Panc1 (cell line): ENCODE measurements at regions not wholly inside any gene's neighbourhood (a gene's known extent, or its start where the extent isn't known, plus 50 kb on each side); places are given as distances from the start of the nearest gene placed in this dataset.

Source experiments
- ATAC-seq: fragments of 200-7000 bp; cut with Tn5 transposase; 2 replicates; pipeline ENCODE4 v1.9.1; 2020; ENCODE audit warnings: mild to moderate bottlenecking, moderate library complexity
- BruUV-seq: library from RNA; stranded (reverse); fragments of 400-500 nt; replicated peaks from 2 replicates; lab custom pipeline; 2021; lab: Mats Ljungman, UMichigan
- CTCF ChIA-PET: fragments of 300-600 bp; sonication (Branson Sonifier 250); formaldehyde crosslinking; loops from one replicate; lab custom pipeline; 2022; ENCODE audit warnings: antibody characterized with exemption; lab: Charles Lee
- POLR2A ChIA-PET: fragments of 300-600 bp; sonication (Branson Sonifier 250); formaldehyde crosslinking; loops from one replicate; lab custom pipeline; 2022; ENCODE audit warnings: antibody characterized with exemption; lab: Charles Lee
- DNase-seq: peaks from one replicate; pipeline ENCODE4 v3.0.0-alpha.2; 2010; ENCODE audit warnings: low read depth, low spot score
- H3K27ac ChIP-seq: 2 replicates; pipeline ENCODE4 v1.5.1; 2011; ENCODE audit warnings: mild to moderate bottlenecking, low read length, inconsistent platforms
- H3K27me3 ChIP-seq: fragments of 200-500 bp; sonication (Bioruptor generic); 2 replicates; pipeline ENCODE4 v1.6.0; 2014; ENCODE audit warnings: low read length, inconsistent platforms; ENCODE audit not compliant: control insufficient read depth, insufficient read depth
- H3K36me3 ChIP-seq: fragments of 200-500 bp; sonication (Bioruptor generic); 2 replicates; pipeline ENCODE4 v1.5.1; 2014; ENCODE audit warnings: inconsistent platforms, mild to moderate bottlenecking, low read length, moderate library complexity; ENCODE audit not compliant: control insufficient read depth, insufficient read depth
- H3K4me1 ChIP-seq: 2 replicates; pipeline ENCODE4 v1.5.1; 2011; ENCODE audit warnings: inconsistent platforms, mild to moderate bottlenecking, low read length, moderate library complexity; ENCODE audit not compliant: control insufficient read depth, insufficient read depth
- H3K4me3 ChIP-seq, 2 experiments: 2 replicates each; pipeline ENCODE4 v1.5.1; 2011 to 2012; ENCODE audit warnings: low read depth in 2 of 2, low read length in 2 of 2, mild to moderate bottlenecking in 2 of 2, inconsistent platforms in 1 of 2, moderate library complexity in 1 of 2
- H3K9me3 ChIP-seq: fragments of 200-500 bp; sonication (Bioruptor generic); 2 replicates; pipeline ENCODE4 v1.5.1; 2014; ENCODE audit warnings: low read depth, mild to moderate bottlenecking, inconsistent platforms, low read length, moderate library complexity; ENCODE audit not compliant: control insufficient read depth, insufficient read depth
- POLR2AphosphoS5 ChIP-seq: IDR thresholded peaks from 2 replicates; pipeline ENCODE4 v1.6.1; 2012; ENCODE audit warnings: mild to moderate bottlenecking, low read depth, low read length, moderate library complexity
- SIN3A ChIP-seq: IDR thresholded peaks from 2 replicates; pipeline ENCODE4 v1.6.1; 2012; ENCODE audit warnings: low read depth, mild to moderate bottlenecking, low read length, moderate library complexity, borderline replicate concordance; ENCODE audit not compliant: insufficient read depth
- TCF7L2 ChIP-seq: IDR thresholded peaks from 2 replicates; pipeline ENCODE4 v1.6.1; 2011; ENCODE audit warnings: mild to moderate bottlenecking, low read depth, low read length, inconsistent platforms
- in situ Hi-C: cut with HindIII; loops from 2 replicates; pipeline ENCODE4 v1.10.0; 2016; ENCODE audit warnings: low sequenced_read_pairs, low pct_unique_long_range_greater_than_20kb
- intact Hi-C: fragments of 100-400 bp; cut with micrococcal nuclease; formaldehyde crosslinking; loops from one replicate; pipeline ENCODE4 v1.10.0; 2022; ENCODE audit not compliant: unreplicated experiment
- TF ChIP-seq, protein P1 (sequence below): fragments of 450-650 bp; IDR thresholded peaks from 2 replicates; pipeline ENCODE4 v1.5.1; 2017; ENCODE audit warnings: mild to moderate bottlenecking
- TF ChIP-seq, protein P2 (sequence below), 2 experiments: IDR thresholded peaks; 2 replicates each; pipeline ENCODE4 v1.6.1; 2011 to 2012; ENCODE audit warnings: low read depth in 2 of 2, control low read depth in 1 of 2, low read length in 1 of 2, mild to moderate bottlenecking in 1 of 2, moderate library complexity in 1 of 2; ENCODE audit not compliant: insufficient read depth in 1 of 2

DNA sequence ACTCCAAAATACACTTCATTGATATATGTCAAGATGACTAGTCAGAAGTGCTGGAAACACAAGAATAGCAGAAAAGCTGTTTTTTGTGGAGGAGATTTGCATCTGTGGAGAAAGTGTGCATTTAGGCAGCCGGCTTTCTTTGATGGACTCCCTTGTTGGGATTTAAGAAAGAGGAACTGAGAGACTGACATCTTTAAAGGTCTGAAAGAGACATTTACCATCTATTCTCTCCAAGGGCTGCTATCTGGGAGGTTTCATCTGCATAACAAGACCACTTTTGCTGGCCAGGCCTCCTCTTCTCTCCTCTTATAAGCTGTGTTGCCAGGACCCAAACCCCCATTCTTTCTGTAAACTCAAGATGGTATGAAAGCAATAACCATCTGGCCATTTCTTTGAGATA lies 1065.0 kb downstream of the NLGN4X start:
- Histone ChIP-seq H3K36me3 (no peaks in the 10 kb centered on the region), H3K27me3 (no peaks in the 10 kb centered on the region), H3K9me3 (no peaks in the 10 kb centered on the region), H3K4me3 (no peak overlapping the region), H3K27ac (no peak overlapping the region), H3K4me1 (no peaks in the 10 kb centered on the region)
- in situ Hi-C loops, result no loop called here
- POLR2A ChIA-PET, result no interaction called here
- TF ChIP-seq POLR2AphosphoS5, result no peak
- TF ChIP-seq, protein P1, sequence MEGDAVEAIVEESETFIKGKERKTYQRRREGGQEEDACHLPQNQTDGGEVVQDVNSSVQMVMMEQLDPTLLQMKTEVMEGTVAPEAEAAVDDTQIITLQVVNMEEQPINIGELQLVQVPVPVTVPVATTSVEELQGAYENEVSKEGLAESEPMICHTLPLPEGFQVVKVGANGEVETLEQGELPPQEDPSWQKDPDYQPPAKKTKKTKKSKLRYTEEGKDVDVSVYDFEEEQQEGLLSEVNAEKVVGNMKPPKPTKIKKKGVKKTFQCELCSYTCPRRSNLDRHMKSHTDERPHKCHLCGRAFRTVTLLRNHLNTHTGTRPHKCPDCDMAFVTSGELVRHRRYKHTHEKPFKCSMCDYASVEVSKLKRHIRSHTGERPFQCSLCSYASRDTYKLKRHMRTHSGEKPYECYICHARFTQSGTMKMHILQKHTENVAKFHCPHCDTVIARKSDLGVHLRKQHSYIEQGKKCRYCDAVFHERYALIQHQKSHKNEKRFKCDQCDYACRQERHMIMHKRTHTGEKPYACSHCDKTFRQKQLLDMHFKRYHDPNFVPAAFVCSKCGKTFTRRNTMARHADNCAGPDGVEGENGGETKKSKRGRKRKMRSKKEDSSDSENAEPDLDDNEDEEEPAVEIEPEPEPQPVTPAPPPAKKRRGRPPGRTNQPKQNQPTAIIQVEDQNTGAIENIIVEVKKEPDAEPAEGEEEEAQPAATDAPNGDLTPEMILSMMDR, result no peak
- CTCF ChIA-PET, result no interaction called here
- BruUV-seq, result no TSS peak
- DNase-seq (no peak), ATAC-seq (no peak)
- intact Hi-C loops, result no loop called here

DNA sequence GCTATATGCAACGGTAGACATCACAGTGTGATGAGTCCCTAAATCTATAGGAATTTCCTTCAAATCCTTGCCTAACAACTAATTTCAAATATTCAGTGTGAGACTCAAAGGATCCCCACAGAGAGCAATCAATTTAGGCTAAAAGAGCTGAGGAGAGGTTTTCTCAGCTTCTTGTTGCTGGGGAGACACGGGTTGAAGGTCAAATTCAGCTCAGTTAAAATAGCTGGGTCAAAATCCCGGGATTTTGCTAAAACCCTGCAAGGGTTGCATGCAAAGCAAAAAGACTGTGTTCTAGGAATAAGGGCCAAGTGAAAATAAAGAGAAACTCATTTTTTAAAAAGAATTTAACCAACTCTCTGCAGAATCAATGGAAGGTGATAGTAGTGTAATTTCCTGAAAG lies 1073.4 kb downstream of the NLGN4X start:
- intact Hi-C loops (no loop called here), in situ Hi-C loops (no loop called here)
- H3K4me3 ChIP-seq, result no peak overlapping the region
- BruUV-seq, result no TSS peak
- H3K36me3 ChIP-seq, result no peaks in the 10 kb centered on the region
- DNase-seq (no peak), ATAC-seq (no peak)
- H3K27me3 ChIP-seq, result no peaks in the 10 kb centered on the region
- CTCF ChIA-PET, result no interaction called here
- POLR2A ChIA-PET, result no interaction called here
- TF ChIP-seq, protein P2, sequence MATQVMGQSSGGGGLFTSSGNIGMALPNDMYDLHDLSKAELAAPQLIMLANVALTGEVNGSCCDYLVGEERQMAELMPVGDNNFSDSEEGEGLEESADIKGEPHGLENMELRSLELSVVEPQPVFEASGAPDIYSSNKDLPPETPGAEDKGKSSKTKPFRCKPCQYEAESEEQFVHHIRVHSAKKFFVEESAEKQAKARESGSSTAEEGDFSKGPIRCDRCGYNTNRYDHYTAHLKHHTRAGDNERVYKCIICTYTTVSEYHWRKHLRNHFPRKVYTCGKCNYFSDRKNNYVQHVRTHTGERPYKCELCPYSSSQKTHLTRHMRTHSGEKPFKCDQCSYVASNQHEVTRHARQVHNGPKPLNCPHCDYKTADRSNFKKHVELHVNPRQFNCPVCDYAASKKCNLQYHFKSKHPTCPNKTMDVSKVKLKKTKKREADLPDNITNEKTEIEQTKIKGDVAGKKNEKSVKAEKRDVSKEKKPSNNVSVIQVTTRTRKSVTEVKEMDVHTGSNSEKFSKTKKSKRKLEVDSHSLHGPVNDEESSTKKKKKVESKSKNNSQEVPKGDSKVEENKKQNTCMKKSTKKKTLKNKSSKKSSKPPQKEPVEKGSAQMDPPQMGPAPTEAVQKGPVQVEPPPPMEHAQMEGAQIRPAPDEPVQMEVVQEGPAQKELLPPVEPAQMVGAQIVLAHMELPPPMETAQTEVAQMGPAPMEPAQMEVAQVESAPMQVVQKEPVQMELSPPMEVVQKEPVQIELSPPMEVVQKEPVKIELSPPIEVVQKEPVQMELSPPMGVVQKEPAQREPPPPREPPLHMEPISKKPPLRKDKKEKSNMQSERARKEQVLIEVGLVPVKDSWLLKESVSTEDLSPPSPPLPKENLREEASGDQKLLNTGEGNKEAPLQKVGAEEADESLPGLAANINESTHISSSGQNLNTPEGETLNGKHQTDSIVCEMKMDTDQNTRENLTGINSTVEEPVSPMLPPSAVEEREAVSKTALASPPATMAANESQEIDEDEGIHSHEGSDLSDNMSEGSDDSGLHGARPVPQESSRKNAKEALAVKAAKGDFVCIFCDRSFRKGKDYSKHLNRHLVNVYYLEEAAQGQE (IDR thresholded peaks at IDR 0.05; ENCODE audit: insufficient read depth in 1 of 2, low read depth in 2 of 2, low read length in 1 of 2), result no peak
- TF ChIP-seq TCF7L2, result no peak
- H3K4me1 ChIP-seq, result no peaks in the 10 kb centered on the region
- no peaks in the 10 kb centered on the region for H3K9me3 ChIP-seq
- H3K27ac ChIP-seq, result no peak overlapping the region

DNA sequence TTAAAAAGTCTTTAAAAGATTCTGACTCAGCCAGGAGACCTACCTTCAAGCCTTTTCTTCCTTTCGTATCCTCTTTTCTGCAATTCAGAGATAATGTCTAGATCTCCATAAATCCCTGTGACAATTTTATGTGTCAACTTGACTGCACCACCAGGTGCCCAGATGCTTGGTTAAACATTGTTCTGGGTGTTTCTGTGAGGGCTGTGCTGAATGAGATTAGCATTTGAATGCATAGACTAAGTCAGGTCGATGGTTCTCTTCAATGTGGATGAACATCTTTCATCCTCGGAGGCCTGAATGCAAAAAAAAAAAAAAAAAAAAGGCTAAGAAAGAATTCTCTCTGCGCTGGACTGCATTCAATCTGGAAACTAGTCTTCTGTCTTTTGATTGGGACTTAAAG lies 1082.7 kb downstream of the NLGN4X start:
- Histone ChIP-seq H3K4me1 (no peaks in the 10 kb centered on the region), H3K27ac (no peak overlapping the region), H3K4me3 (no peak overlapping the region), H3K36me3 (no peaks in the 10 kb centered on the region), H3K9me3 (no peaks in the 10 kb centered on the region), H3K27me3 (no peaks in the 10 kb centered on the region)
- DNase-seq, result no peak
- intact Hi-C loops (no loop called here), in situ Hi-C loops (no loop called here)
- CTCF ChIA-PET, result no interaction called here
- BruUV-seq, result no TSS peak
- POLR2A ChIA-PET, result no interaction called here
- TF ChIP-seq TCF7L2 (no peak), SIN3A (no peak), POLR2AphosphoS5 (no peak)
- TF ChIP-seq, protein P1, result no peak
- TF ChIP-seq, protein P2 (IDR thresholded peaks at IDR 0.05; ENCODE audit: insufficient read depth in 1 of 2, low read depth in 2 of 2, low read length in 1 of 2), result no peak
- no peak for ATAC-seq
